Peyer's patch (tissue), 4 donors: ENCODE measurements at regions not wholly inside any gene's neighbourhood (a gene's known extent, or its start where the extent isn't known, plus 50 kb on each side); places are given as distances from the start of the nearest gene placed in this dataset.

Experiments used
- POLR2A ChIP-seq, 2 donors: fragments of 450-650 bp; IDR thresholded peaks; one replicate each; pipeline ENCODE4 v1.5.1; 2017; ENCODE audit warnings: antibody characterized with exemption in 2 of 2, mild to moderate bottlenecking in 2 of 2, moderate library complexity in 2 of 2
- TF ChIP-seq, protein P1 (sequence below), 6 experiments: fragments of 450-650 bp in 4 of 6; fragments of 200-600 bp in 2 of 6; sonication (generic) in 1 of 6; IDR thresholded peaks; one replicate each; pipeline ENCODE4 v1.5.1; 2017 to 2019; ENCODE audit warnings: antibody characterized with exemption in 6 of 6, mild to moderate bottlenecking in 3 of 6, moderate library complexity in 1 of 6

GRCh38 chr13:73467125-73467524 lies 408.3 kb downstream of the KLF5 start:
- TF ChIP-seq, protein P1, sequence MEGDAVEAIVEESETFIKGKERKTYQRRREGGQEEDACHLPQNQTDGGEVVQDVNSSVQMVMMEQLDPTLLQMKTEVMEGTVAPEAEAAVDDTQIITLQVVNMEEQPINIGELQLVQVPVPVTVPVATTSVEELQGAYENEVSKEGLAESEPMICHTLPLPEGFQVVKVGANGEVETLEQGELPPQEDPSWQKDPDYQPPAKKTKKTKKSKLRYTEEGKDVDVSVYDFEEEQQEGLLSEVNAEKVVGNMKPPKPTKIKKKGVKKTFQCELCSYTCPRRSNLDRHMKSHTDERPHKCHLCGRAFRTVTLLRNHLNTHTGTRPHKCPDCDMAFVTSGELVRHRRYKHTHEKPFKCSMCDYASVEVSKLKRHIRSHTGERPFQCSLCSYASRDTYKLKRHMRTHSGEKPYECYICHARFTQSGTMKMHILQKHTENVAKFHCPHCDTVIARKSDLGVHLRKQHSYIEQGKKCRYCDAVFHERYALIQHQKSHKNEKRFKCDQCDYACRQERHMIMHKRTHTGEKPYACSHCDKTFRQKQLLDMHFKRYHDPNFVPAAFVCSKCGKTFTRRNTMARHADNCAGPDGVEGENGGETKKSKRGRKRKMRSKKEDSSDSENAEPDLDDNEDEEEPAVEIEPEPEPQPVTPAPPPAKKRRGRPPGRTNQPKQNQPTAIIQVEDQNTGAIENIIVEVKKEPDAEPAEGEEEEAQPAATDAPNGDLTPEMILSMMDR (IDR thresholded peaks at IDR 0.05) = no peak
- TF ChIP-seq POLR2A (IDR thresholded peaks at IDR 0.05) = no peak
